ENCODE measurements at regions not wholly inside any gene's neighbourhood (a gene's known extent, or its start where the extent isn't known, plus 50 kb on each side); places are given as distances from the start of the nearest gene placed in this dataset.

DNA sequence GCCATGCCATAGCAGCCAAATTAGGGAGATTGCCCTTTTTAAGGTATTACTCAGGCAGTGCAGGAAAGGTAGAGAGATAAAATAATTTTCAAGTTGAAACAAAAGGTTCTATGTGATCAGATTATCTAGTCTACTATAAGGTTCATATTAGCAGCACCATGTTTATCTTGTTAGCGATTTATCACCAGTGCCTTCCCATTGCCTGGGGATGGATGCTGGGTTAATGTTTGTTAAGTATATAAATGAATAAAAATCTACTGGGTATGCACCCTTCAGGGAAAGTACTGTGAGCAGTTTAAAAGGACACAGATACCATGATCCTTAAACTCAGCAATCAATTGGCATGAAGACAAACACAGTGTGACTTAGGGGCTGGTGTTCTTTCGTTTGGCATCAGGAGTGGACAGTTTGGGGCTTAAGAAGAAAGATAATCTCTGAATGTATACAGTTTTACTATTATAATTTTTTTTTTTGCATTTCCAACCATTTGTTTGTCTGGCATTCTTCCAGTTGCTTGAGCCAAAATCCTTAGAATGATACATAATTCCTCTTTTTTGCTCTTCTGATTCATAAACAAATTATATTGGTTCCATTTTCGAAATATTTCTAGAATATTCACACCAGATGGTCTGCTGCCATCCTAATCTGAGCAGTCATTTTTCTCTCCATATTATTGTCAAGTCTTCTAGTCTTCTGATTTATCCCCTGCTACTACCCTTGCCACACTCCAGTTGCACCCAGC, 512.8 kb upstream of the SLC8A1 start:
- TF ChIP-seq, protein P1, sequence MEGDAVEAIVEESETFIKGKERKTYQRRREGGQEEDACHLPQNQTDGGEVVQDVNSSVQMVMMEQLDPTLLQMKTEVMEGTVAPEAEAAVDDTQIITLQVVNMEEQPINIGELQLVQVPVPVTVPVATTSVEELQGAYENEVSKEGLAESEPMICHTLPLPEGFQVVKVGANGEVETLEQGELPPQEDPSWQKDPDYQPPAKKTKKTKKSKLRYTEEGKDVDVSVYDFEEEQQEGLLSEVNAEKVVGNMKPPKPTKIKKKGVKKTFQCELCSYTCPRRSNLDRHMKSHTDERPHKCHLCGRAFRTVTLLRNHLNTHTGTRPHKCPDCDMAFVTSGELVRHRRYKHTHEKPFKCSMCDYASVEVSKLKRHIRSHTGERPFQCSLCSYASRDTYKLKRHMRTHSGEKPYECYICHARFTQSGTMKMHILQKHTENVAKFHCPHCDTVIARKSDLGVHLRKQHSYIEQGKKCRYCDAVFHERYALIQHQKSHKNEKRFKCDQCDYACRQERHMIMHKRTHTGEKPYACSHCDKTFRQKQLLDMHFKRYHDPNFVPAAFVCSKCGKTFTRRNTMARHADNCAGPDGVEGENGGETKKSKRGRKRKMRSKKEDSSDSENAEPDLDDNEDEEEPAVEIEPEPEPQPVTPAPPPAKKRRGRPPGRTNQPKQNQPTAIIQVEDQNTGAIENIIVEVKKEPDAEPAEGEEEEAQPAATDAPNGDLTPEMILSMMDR (IDR thresholded peaks at IDR 0.05), result no peak
- no peak for TF ChIP-seq EZH2phosphoT487 (IDR thresholded peaks at IDR 0.05)

Measured in neural progenitor cell (in vitro differentiated cells).